ENCODE measurements at regions not wholly inside any gene's neighbourhood (a gene's known extent, or its start where the extent isn't known, plus 50 kb on each side); places are given as distances from the start of the nearest gene placed in this dataset.

DNA sequence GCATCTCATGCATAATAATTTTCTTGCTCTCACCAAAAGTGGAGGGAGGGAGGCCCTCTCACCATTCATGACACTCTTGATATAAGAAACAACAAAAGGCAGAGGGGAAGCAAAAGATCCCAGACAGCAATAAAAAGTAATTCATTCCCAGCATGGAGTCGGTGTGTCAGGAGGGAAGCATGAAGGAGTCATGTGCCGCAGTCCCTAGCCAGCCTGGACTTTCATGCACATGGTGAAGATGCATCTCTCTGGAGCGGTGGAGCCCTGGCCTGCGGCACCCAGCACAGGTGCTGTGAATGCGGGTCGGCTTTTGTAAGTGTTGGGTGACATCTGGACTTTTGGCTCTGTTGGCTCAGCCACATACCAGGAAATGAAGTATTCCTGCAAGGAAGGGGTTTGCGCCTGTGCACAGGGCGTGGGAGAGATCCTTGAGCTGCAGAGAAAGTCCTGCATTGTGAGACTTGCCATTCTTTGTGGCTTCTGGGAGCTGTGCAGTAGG lies 119.4 kb downstream of the COPS8 start:
- Histone ChIP-seq H3K4me1 (ENCODE audit: low read depth, poor library complexity, severe bottlenecking) (no peaks in the 10 kb centered on the region), H3K4me3 (IDR thresholded peaks at IDR 0.05; ENCODE audit: insufficient read depth, low read depth, low read length) (no peak overlapping the region)
- TF ChIP-seq, protein P1, sequence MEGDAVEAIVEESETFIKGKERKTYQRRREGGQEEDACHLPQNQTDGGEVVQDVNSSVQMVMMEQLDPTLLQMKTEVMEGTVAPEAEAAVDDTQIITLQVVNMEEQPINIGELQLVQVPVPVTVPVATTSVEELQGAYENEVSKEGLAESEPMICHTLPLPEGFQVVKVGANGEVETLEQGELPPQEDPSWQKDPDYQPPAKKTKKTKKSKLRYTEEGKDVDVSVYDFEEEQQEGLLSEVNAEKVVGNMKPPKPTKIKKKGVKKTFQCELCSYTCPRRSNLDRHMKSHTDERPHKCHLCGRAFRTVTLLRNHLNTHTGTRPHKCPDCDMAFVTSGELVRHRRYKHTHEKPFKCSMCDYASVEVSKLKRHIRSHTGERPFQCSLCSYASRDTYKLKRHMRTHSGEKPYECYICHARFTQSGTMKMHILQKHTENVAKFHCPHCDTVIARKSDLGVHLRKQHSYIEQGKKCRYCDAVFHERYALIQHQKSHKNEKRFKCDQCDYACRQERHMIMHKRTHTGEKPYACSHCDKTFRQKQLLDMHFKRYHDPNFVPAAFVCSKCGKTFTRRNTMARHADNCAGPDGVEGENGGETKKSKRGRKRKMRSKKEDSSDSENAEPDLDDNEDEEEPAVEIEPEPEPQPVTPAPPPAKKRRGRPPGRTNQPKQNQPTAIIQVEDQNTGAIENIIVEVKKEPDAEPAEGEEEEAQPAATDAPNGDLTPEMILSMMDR (conservative IDR thresholded peaks at IDR 0.05; ENCODE audit: low read depth, low read length), result no peak

DNA sequence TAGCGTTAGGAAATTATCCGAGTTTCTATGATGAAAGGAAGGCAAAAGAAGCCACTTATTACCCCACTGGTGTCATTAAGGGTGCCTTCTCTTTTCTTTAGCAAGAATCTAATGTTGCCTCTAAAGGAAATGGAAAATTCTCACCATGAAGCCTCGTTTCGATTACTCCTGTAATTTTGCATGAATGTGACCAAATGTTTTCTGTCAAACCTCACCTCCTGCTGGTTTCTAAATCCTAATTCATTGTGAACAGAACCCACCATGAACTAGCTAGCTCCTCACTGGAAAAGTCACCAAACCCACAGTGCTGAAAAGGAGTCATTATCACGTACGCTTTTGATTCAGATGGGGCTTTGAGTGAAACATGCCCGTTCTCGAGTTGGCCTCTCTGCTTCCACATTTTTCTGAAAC lies 119.9 kb downstream of the COPS8 start:
- Histone ChIP-seq H3K27ac (no peak overlapping the region), H3K4me1 (ENCODE audit: low read depth, poor library complexity, severe bottlenecking) (no peaks in the 10 kb centered on the region), H3K4me3 (IDR thresholded peaks at IDR 0.05; ENCODE audit: insufficient read depth, low read depth, low read length) (no peak overlapping the region), H2AFZ (ENCODE audit: low read depth) (no peak overlapping the region), H4K20me1 (ENCODE audit: insufficient read depth) (no peaks in the 10 kb centered on the region), H3K4me2 (no peak overlapping the region), H3K27me3 (ENCODE audit: insufficient read depth, low read depth) (no peaks in the 10 kb centered on the region), H3K79me2 (ENCODE audit: insufficient read depth, low read depth) (no peaks in the 10 kb centered on the region), H3K36me3 (ENCODE audit: insufficient read depth) (no peaks in the 10 kb centered on the region), H3K9ac (no peak overlapping the region)
- TF ChIP-seq, protein P1 (conservative IDR thresholded peaks at IDR 0.05; ENCODE audit: low read depth, low read length), result no peak

More for the DNA sequence above, 119.4 kb downstream of the COPS8 start:
- H3K27ac ChIP-seq, result no peak overlapping the region
- no peaks in the 10 kb centered on the region for H3K27me3 ChIP-seq (ENCODE audit: insufficient read depth, low read depth)
- no peaks in the 10 kb centered on the region for H4K20me1 ChIP-seq (ENCODE audit: insufficient read depth)
- no peak overlapping the region for H3K4me2 ChIP-seq
- no peaks in the 10 kb centered on the region for H3K79me2 ChIP-seq (ENCODE audit: insufficient read depth, low read depth)
- H3K36me3 ChIP-seq (ENCODE audit: insufficient read depth), result no peaks in the 10 kb centered on the region
- H2AFZ ChIP-seq (ENCODE audit: low read depth), result no peak overlapping the region
- no peak overlapping the region for H3K9ac ChIP-seq

GRCh38 chr2:237207646-237208045 lies 122.0 kb downstream of the COPS8 start:
- no peak overlapping the region for H3K4me2 ChIP-seq

GRCh38 chr2:237208373-237209260 lies 122.9 kb downstream of the COPS8 start:
- H3K36me3 ChIP-seq (ENCODE audit: insufficient read depth), result no peaks in the 10 kb centered on the region
- TF ChIP-seq, protein P1 (conservative IDR thresholded peaks at IDR 0.05; ENCODE audit: low read depth, low read length), result no peak
- H3K27me3 ChIP-seq (ENCODE audit: insufficient read depth, low read depth), result no peaks in the 10 kb centered on the region
- H3K4me2 ChIP-seq, result no peak overlapping the region
- no peaks in the 10 kb centered on the region for H4K20me1 ChIP-seq (ENCODE audit: insufficient read depth)
- H2AFZ ChIP-seq (ENCODE audit: low read depth), result no peak overlapping the region
- H3K79me2 ChIP-seq (ENCODE audit: insufficient read depth, low read depth), result no peaks in the 10 kb centered on the region
- no peak overlapping the region for H3K4me3 ChIP-seq (IDR thresholded peaks at IDR 0.05; ENCODE audit: insufficient read depth, low read depth, low read length)
- no peak overlapping the region for H3K27ac ChIP-seq
- no peaks in the 10 kb centered on the region for H3K4me1 ChIP-seq (ENCODE audit: low read depth, poor library complexity, severe bottlenecking)
- no peak overlapping the region for H3K9ac ChIP-seq

More at GRCh38 chr2:237207646-237208045, 122.0 kb downstream of the COPS8 start:
- H3K79me2 ChIP-seq (ENCODE audit: insufficient read depth, low read depth), result no peaks in the 10 kb centered on the region
- H3K9ac ChIP-seq, result no peak overlapping the region
- no peaks in the 10 kb centered on the region for H3K27me3 ChIP-seq (ENCODE audit: insufficient read depth, low read depth)
- H2AFZ ChIP-seq (ENCODE audit: low read depth), result no peak overlapping the region
- H3K4me3 ChIP-seq (IDR thresholded peaks at IDR 0.05; ENCODE audit: insufficient read depth, low read depth, low read length), result no peak overlapping the region
- no peaks in the 10 kb centered on the region for H3K4me1 ChIP-seq (ENCODE audit: low read depth, poor library complexity, severe bottlenecking)
- TF ChIP-seq, protein P1 (conservative IDR thresholded peaks at IDR 0.05; ENCODE audit: low read depth, low read length), result no peak
- no peak overlapping the region for H3K27ac ChIP-seq
- no peaks in the 10 kb centered on the region for H3K36me3 ChIP-seq (ENCODE audit: insufficient read depth)
- no peaks in the 10 kb centered on the region for H4K20me1 ChIP-seq (ENCODE audit: insufficient read depth)

All from KMS-11 (cell line).